Lower leg skin (tissue), 4 donors: ENCODE measurements at regions not wholly inside any gene's neighbourhood (a gene's known extent, or its start where the extent isn't known, plus 50 kb on each side); places are given as distances from the start of the nearest gene placed in this dataset.

Source experiments
- DNase-seq, 2 donors: peaks; one replicate each; pipeline ENCODE4 v3.0.0-alpha.2; 2019; ENCODE audit warnings: low spot score in 2 of 2
- H3K4me3 ChIP-seq: fragments of 200-600 bp; sonication (generic); 2 replicates; pipeline ENCODE4 v1.5.1; 2017; ENCODE audit warnings: mild to moderate bottlenecking, low read depth; ENCODE audit not compliant: poor library complexity, severe bottlenecking
- CTCF ChIP-seq, 3 donors: fragments of 450-650 bp; IDR thresholded peaks; one replicate each; pipeline ENCODE4 v1.5.1; 2016; ENCODE audit warnings: antibody characterized with exemption in 3 of 3, mild to moderate bottlenecking in 3 of 3, moderate library complexity in 2 of 3
- POLR2A ChIP-seq, 2 donors: fragments of 450-650 bp; IDR thresholded peaks; one replicate each; pipeline ENCODE4 v1.6.1; 2016 to 2017; ENCODE audit warnings: antibody characterized with exemption in 2 of 2, mild to moderate bottlenecking in 1 of 2, moderate library complexity in 1 of 2
- WGBS, 2 donors: methylation state at CpG; one replicate each; pipeline ENCODE4 v1.1.5; 2018; 5-methylcytosine and 5-hydroxymethylcytosine counted together
- intact Hi-C: fragments of 100-400 bp; cut with DNase I; formaldehyde crosslinking; loops from one replicate; pipeline ENCODE4 v1.15.0; 2023; ENCODE audit warnings: low total_unique reads

- no peak for TF ChIP-seq CTCF (IDR thresholded peaks at IDR 0.05)
- TF ChIP-seq POLR2A (IDR thresholded peaks at IDR 0.05), result no peak
- 61 to 83% methylated on average over 2 of the region's 2 CpGs for WGBS, 2 donors
- intact Hi-C loops, result no loop called here
- no peak overlapping the region for H3K4me3 ChIP-seq
- no peak for DNase-seq
These were observed 117.4 kb upstream of the AFF2 start for GRCh38 chrX:148382983-148383382.

- intact Hi-C loops, result no loop called here
- DNase-seq, result no peak
- TF ChIP-seq CTCF (IDR thresholded peaks at IDR 0.05), result no peak
- no peak for TF ChIP-seq POLR2A (IDR thresholded peaks at IDR 0.05)
- no peak overlapping the region for H3K4me3 ChIP-seq
- 74 to 75% methylated on average over 2 of the region's 2 CpGs for WGBS, 2 donors
These were observed 114.9 kb upstream of the AFF2 start for GRCh38 chrX:148385471-148385870.

- no peak for DNase-seq
- 71 to 78% methylated on average over 2 of the region's 2 CpGs for WGBS, 2 donors
- intact Hi-C loops, result no loop called here
- H3K4me3 ChIP-seq, result no peak overlapping the region
- TF ChIP-seq POLR2A (IDR thresholded peaks at IDR 0.05), result no peak
- TF ChIP-seq CTCF (IDR thresholded peaks at IDR 0.05), result no peak
These were observed 110.8 kb upstream of the AFF2 start for GRCh38 chrX:148389629-148390028.

GRCh38 chrX:148412006-148412405 lies 88.4 kb upstream of the AFF2 start:
- intact Hi-C loops, result no loop called here
- no peak for DNase-seq
- TF ChIP-seq POLR2A (IDR thresholded peaks at IDR 0.05), result no peak
- no peak for TF ChIP-seq CTCF (IDR thresholded peaks at IDR 0.05)
- no peak overlapping the region for H3K4me3 ChIP-seq
- WGBS, 2 donors, result 68 to 81% methylated on average over 3 of the region's 3 CpGs

- no peak overlapping the region for H3K4me3 ChIP-seq
- intact Hi-C loops, result no loop called here
- WGBS, 2 donors, result 77 to 78% methylated on average over 2 of the region's 2 CpGs
- TF ChIP-seq CTCF (IDR thresholded peaks at IDR 0.05), result no peak
- no peak for DNase-seq
These were observed 84.3 kb upstream of the AFF2 start for GRCh38 chrX:148416142-148416541.

GRCh38 chrX:148416931-148417330 lies 83.5 kb upstream of the AFF2 start:
- no peak overlapping the region for H3K4me3 ChIP-seq
- intact Hi-C loops, result no loop called here
- WGBS, 2 donors, result 83 to 85% methylated on average over 4 of the region's 4 CpGs
- TF ChIP-seq CTCF (IDR thresholded peaks at IDR 0.05) (no peak), POLR2A (IDR thresholded peaks at IDR 0.05) (no peak)
- no peak for DNase-seq
